Activated CD4-positive, alpha-beta memory T cell treated with anti-CD3 and anti-CD28 coated beads, Interleukin-2, amount 10 ng/mL, durations not matched to agents 7 days and 5 days (primary cell): ENCODE measurements at regions not wholly inside any gene's neighbourhood (a gene's known extent, or its start where the extent isn't known, plus 50 kb on each side); places are given as distances from the start of the nearest gene placed in this dataset.

Experiments
- CTCF ChIA-PET: fragments of 350-600 bp; sonication (Branson Sonifier 250); formaldehyde crosslinking; loops from one replicate; lab custom pipeline; 2021; ENCODE audit warnings: antibody characterized with exemption, inconsistent platforms; lab: Charles Lee
- POLR2A ChIA-PET: fragments of 350-600 bp; sonication (Branson Sonifier 250); formaldehyde crosslinking; loops from one replicate; lab custom pipeline; 2021; ENCODE audit warnings: antibody characterized with exemption; lab: Charles Lee
- DNase-seq: peaks from one replicate; pipeline ENCODE4 v3.0.0-alpha.2; 2020
- H3K27ac Mint-ChIP-seq: one replicate; pipeline ENCODE4 v1.8.0; 2021; ENCODE audit warnings: mild to moderate bottlenecking, mixed read lengths
- H3K27me3 Mint-ChIP-seq: one replicate; pipeline ENCODE4 v1.8.0; 2021; ENCODE audit warnings: mixed read lengths
- H3K36me3 Mint-ChIP-seq: one replicate; pipeline ENCODE4 v1.8.0; 2021; ENCODE audit warnings: low read depth, mixed read lengths
- H3K4me1 Mint-ChIP-seq: one replicate; pipeline ENCODE4 v1.8.0; 2021; ENCODE audit warnings: mixed read lengths
- H3K4me3 Mint-ChIP-seq: one replicate; pipeline ENCODE4 v1.8.0; 2021; ENCODE audit warnings: mild to moderate bottlenecking, mixed read lengths
- H3K9me3 Mint-ChIP-seq: one replicate; pipeline ENCODE4 v1.8.0; 2021; ENCODE audit warnings: mixed read lengths

GRCh38 chr16:9679213-9679767, 502.9 kb downstream of the GRIN2A start:
- Mint-ChIP-seq H3K4me3 (no peak overlapping the region), H3K9me3 (peaks cover 8% of the 10 kb centered on the region), H3K36me3 (no peaks in the 10 kb centered on the region), H3K4me1 (no peaks in the 10 kb centered on the region), H3K27me3 (no peaks in the 10 kb centered on the region), H3K27ac (no peak overlapping the region)
- ChIA-PET POLR2A (no interaction called here), CTCF (no interaction called here)
- DNase-seq, result no peak

GRCh38 chr16:9680019-9680655, 502.1 kb downstream of the GRIN2A start:
- CTCF ChIA-PET, result no interaction called here
- POLR2A ChIA-PET, result no interaction called here

GRCh38 chr16:9680968-9681367, 501.3 kb downstream of the GRIN2A start:
- CTCF ChIA-PET, result no interaction called here
- H3K27me3 Mint-ChIP-seq, result no peaks in the 10 kb centered on the region
- H3K4me3 Mint-ChIP-seq, result no peak overlapping the region
- no peaks in the 10 kb centered on the region for H3K36me3 Mint-ChIP-seq
- peaks cover 8% of the 10 kb centered on the region for H3K9me3 Mint-ChIP-seq
- POLR2A ChIA-PET, result no interaction called here
- DNase-seq, result no peak
- H3K4me1 Mint-ChIP-seq, result no peaks in the 10 kb centered on the region
- no peak overlapping the region for H3K27ac Mint-ChIP-seq

More at GRCh38 chr16:9680019-9680655, 502.1 kb downstream of the GRIN2A start:
- Mint-ChIP-seq H3K36me3 (no peaks in the 10 kb centered on the region), H3K4me3 (no peak overlapping the region), H3K4me1 (no peaks in the 10 kb centered on the region), H3K27ac (no peak overlapping the region), H3K27me3 (no peaks in the 10 kb centered on the region), H3K9me3 (peaks cover 8% of the 10 kb centered on the region)
- DNase-seq, result no peak

GRCh38 chr16:9681508-9681907, 500.7 kb downstream of the GRIN2A start:
- POLR2A ChIA-PET, result no interaction called here
- CTCF ChIA-PET, result no interaction called here

GRCh38 chr16:9682320-9682719, 499.9 kb downstream of the GRIN2A start:
- Mint-ChIP-seq H3K4me1 (no peaks in the 10 kb centered on the region), H3K27me3 (no peaks in the 10 kb centered on the region), H3K36me3 (no peaks in the 10 kb centered on the region), H3K9me3 (peaks cover 8% of the 10 kb centered on the region), H3K4me3 (no peak overlapping the region), H3K27ac (no peak overlapping the region)
- POLR2A ChIA-PET, result no interaction called here
- CTCF ChIA-PET, result no interaction called here
- DNase-seq, result no peak

More at GRCh38 chr16:9681508-9681907, 500.7 kb downstream of the GRIN2A start:
- Mint-ChIP-seq H3K4me1 (no peaks in the 10 kb centered on the region), H3K9me3 (peaks cover 8% of the 10 kb centered on the region), H3K4me3 (no peak overlapping the region), H3K27me3 (no peaks in the 10 kb centered on the region), H3K27ac (no peak overlapping the region), H3K36me3 (no peaks in the 10 kb centered on the region)
- DNase-seq, result no peak

GRCh38 chr16:9683677-9684076, 498.6 kb downstream of the GRIN2A start:
- no peaks in the 10 kb centered on the region for H3K4me1 Mint-ChIP-seq
- no peaks in the 10 kb centered on the region for H3K27me3 Mint-ChIP-seq
- no peak overlapping the region for H3K27ac Mint-ChIP-seq
- ChIA-PET CTCF (no interaction called here), POLR2A (no interaction called here)
- H3K36me3 Mint-ChIP-seq, result no peaks in the 10 kb centered on the region
- no peak overlapping the region for H3K4me3 Mint-ChIP-seq
- no peak for DNase-seq
- peaks cover 8% of the 10 kb centered on the region for H3K9me3 Mint-ChIP-seq

- H3K4me1 Mint-ChIP-seq, result no peaks in the 10 kb centered on the region
- H3K27me3 Mint-ChIP-seq, result no peaks in the 10 kb centered on the region
- ChIA-PET CTCF (no interaction called here), POLR2A (no interaction called here)
- no peak overlapping the region for H3K4me3 Mint-ChIP-seq
- H3K9me3 Mint-ChIP-seq, result peaks cover 8% of the 10 kb centered on the region
- H3K27ac Mint-ChIP-seq, result no peak overlapping the region
- DNase-seq, result no peak
- no peaks in the 10 kb centered on the region for H3K36me3 Mint-ChIP-seq
Observed at GRCh38 chr16:9687737-9688319, 494.4 kb downstream of the GRIN2A start.

- DNase-seq, result no peak
- no peak overlapping the region for H3K4me3 Mint-ChIP-seq
- no peaks in the 10 kb centered on the region for H3K4me1 Mint-ChIP-seq
- no peaks in the 10 kb centered on the region for H3K9me3 Mint-ChIP-seq
- H3K36me3 Mint-ChIP-seq, result no peaks in the 10 kb centered on the region
- ChIA-PET POLR2A (no interaction called here), CTCF (no interaction called here)
- H3K27ac Mint-ChIP-seq, result no peak overlapping the region
- no peaks in the 10 kb centered on the region for H3K27me3 Mint-ChIP-seq
Observed at GRCh38 chr16:9689597-9689996, 492.6 kb downstream of the GRIN2A start.

GRCh38 chr16:9695152-9695551, 487.1 kb downstream of the GRIN2A start:
- Mint-ChIP-seq H3K4me3 (no peak overlapping the region), H3K4me1 (no peaks in the 10 kb centered on the region), H3K36me3 (no peaks in the 10 kb centered on the region), H3K9me3 (no peaks in the 10 kb centered on the region), H3K27ac (no peak overlapping the region), H3K27me3 (no peaks in the 10 kb centered on the region)
- CTCF ChIA-PET, result no interaction called here
- POLR2A ChIA-PET, result no interaction called here
- no peak for DNase-seq
